Renal cortical epithelial cell (primary cell): ENCODE measurements at regions not wholly inside any gene's neighbourhood (a gene's known extent, or its start where the extent isn't known, plus 50 kb on each side); places are given as distances from the start of the nearest gene placed in this dataset.
"Not testable (repeated sequence)": the region's sequence is repeated elsewhere in the genome, so short reads cannot be mapped to it uniquely, and the experiment has no call there.

Source experiments
- DNase-seq: peaks from one replicate; pipeline ENCODE4 v3.0.0-alpha.2; 2011; ENCODE audit warnings: low read depth

DNA sequence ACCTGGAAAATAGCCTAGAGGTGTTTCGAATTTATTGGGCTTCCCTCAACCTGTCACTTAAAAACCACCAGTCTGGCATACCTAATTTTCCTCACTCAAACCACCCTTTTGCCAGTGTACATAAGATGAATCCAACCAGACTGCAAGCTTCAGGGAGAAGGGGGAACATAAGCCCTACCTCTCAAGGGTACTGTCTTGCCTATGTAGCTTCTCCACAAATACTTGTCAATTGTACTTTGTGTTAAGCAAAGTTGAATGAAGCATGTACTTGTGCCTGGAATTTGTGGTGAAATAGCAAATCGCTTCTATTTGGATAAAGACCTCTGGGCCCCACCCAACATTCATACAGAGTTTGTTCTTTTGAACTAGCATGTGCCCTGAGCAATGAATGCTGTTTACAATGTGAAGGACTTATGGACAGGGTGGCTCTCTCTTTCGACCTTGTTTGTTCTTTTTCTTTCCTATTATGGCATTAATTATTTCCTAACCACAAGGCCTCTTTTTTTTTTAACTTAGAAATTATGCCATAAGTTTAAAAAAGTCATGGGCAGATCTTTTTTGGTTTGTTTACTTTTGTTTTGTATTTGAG, 580.2 kb downstream of the EBF1 start:
- DNase-seq, result no peak

- no peak for DNase-seq
These were observed 583.2 kb downstream of the EBF1 start for GRCh38 chr5:158516521-158516920.

DNA sequence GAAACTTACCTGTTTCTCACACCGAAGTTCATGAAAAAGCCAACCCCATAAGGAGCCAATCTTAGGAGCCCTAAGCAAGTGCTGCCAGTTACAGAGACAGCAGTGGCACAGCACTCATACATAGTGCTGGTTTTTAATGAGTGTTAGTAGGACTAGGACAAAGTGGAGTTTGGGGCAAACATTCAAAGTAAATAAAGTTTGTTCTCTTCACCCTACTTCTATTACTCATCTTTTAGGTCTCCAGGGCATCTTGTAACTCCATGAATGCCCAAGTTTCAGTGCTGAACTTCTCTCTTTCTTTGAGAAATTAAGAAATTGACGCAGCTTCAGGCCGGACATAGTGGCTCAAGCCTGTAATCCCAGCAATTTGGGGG, 584.7 kb downstream of the EBF1 start:
- no peak for DNase-seq

- no peak for DNase-seq
These were observed 585.3 kb downstream of the EBF1 start for GRCh38 chr5:158514319-158514985.

GRCh38 chr5:158513490-158514318, 586.0 kb downstream of the EBF1 start:
- no peak for DNase-seq

- no peak for DNase-seq
These were observed 588.3 kb downstream of the EBF1 start for GRCh38 chr5:158511454-158511853.

- no peak for DNase-seq
These were observed 589.2 kb downstream of the EBF1 start for GRCh38 chr5:158510479-158510878.

DNA sequence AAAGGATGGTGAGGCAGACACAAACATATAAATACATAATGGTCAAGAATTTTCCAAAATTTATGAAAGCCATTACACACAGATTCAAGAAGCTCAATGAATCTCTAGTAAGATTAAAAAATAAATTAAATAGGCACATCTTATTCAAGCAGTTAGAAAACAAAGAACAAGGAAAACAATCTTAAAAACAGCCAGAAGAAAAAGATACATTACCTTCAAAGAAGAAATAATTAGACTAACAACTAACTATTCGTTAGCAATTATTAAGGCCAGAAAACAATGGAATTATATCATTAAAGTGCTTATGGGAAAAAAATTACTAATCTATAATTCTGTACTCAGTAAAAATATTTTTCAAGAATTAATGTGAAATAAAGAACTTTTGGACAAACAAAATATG, 593.1 kb downstream of the EBF1 start:
- no peak for DNase-seq

- no peak for DNase-seq
These were observed 597.0 kb downstream of the EBF1 start for GRCh38 chr5:158502686-158503085.

GRCh38 chr5:158499892-158500418, 599.8 kb downstream of the EBF1 start:
- no peak for DNase-seq

- peak; percentile 9 for DNase-seq
These were observed 600.4 kb downstream of the EBF1 start for GRCh38 chr5:158499075-158499891.

DNA sequence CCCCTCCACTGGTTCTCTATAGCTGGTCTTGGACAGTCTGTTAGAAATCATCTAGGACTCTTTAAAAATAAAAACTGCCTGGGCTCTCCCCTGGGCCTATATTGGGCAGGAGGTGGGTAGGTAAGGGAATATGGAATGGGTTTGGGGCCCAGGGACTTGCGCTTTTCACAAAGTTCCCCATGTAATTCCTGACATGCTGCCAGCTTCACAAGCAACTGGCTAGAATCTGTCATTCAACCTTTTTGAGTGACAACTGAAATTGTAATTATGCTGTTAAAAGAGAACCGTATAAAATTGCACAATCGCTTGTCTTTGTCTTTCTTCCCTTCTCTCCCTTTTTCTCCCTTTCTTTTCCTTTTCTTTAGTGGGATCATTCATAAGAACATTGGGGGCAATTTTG, 603.1 kb downstream of the EBF1 start:
- no peak for DNase-seq

DNA sequence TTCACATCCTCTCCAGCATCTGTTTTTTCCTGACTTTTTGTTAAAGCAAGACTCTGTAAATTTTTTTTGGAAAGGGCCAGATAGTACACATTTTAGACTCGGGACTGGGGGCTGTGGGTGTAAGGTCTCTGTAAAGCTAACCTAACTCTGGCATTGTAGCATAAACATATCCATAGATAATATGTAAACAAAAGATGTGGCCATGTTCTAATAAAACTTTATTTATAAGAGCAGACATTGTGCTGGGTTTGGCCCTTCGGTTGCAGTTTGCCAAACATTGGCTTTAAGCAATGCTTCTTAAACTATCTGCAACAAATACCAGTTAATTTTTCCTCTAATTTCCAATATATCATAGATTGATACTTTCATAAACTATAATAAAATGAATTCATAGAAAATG, 605.2 kb downstream of the EBF1 start:
- DNase-seq, result no peak

GRCh38 chr5:158494044-158494443, 605.7 kb downstream of the EBF1 start:
- not testable (repeated sequence) for DNase-seq

GRCh38 chr5:158492841-158493242, 606.9 kb downstream of the EBF1 start:
- peak; percentile 20 for DNase-seq

GRCh38 chr5:158492136-158492535, 607.6 kb downstream of the EBF1 start:
- DNase-seq, result no peak

- DNase-seq, result no peak
These were observed 612.1 kb downstream of the EBF1 start for GRCh38 chr5:158487664-158488063.

- no peak for DNase-seq
These were observed 612.6 kb downstream of the EBF1 start for GRCh38 chr5:158487156-158487555.

GRCh38 chr5:158486566-158486965, 613.1 kb downstream of the EBF1 start:
- no peak for DNase-seq

- peak; percentile 38 for DNase-seq
These were observed 614.1 kb downstream of the EBF1 start for GRCh38 chr5:158485604-158486081.

GRCh38 chr5:158485047-158485446, 614.7 kb downstream of the EBF1 start:
- no peak for DNase-seq

- no peak for DNase-seq
These were observed 615.6 kb downstream of the EBF1 start for GRCh38 chr5:158484150-158484549.
